Common myeloid progenitor, CD34-positive (primary cell): ENCODE measurements at regions not wholly inside any gene's neighbourhood (a gene's known extent, or its start where the extent isn't known, plus 50 kb on each side); places are given as distances from the start of the nearest gene placed in this dataset.

Experiments used
- CTCF ChIA-PET: fragments of 350-600 bp; sonication (Branson Sonifier 250); formaldehyde crosslinking; loops from one replicate; lab custom pipeline; 2021; ENCODE audit warnings: antibody characterized with exemption; lab: Charles Lee
- POLR2A ChIA-PET: fragments of 350-600 bp; sonication (Branson Sonifier 250); formaldehyde crosslinking; loops from one replicate; lab custom pipeline; 2021; ENCODE audit warnings: antibody characterized with exemption; lab: Charles Lee
- DNase-seq, 3 donors: peaks; one replicate each; pipeline versions ENCODE4 v3.0.0 to v3.0.0-alpha.2; 2013
- H3K27ac ChIP-seq, 2 experiments: 1 replicate in 1 of 2; 2 replicates in 1 of 2; pipeline ENCODE4 v1.7.0; 2013; ENCODE audit warnings: inconsistent platforms in 2 of 2, low read length in 2 of 2, mild to moderate bottlenecking in 2 of 2, low read depth in 1 of 2, moderate library complexity in 1 of 2; ENCODE audit not compliant: severe bottlenecking in 2 of 2, insufficient read depth in 1 of 2, poor library complexity in 1 of 2
- H3K27me3 ChIP-seq, 5 experiments: replicated peaks in 2 of 5; 1 replicate in 3 of 5; 2 replicates in 2 of 5; pipeline versions ENCODE4 v1.6.1 to v1.7.0; 2013; ENCODE audit warnings: low read length in 4 of 5, mild to moderate bottlenecking in 2 of 5, moderate library complexity in 2 of 5, inconsistent platforms in 1 of 5; ENCODE audit not compliant: insufficient read depth in 5 of 5, control insufficient read depth in 4 of 5
- H3K36me3 ChIP-seq, 4 experiments: 1 replicate in 2 of 4; 2 replicates in 2 of 4; pipeline versions ENCODE4 v1.6.1 to v1.7.0; 2013; ENCODE audit warnings: low read length in 3 of 4, control low read depth in 1 of 4, mild to moderate bottlenecking in 1 of 4; ENCODE audit not compliant: control insufficient read depth in 4 of 4, insufficient read depth in 4 of 4
- H3K4me1 ChIP-seq, 4 experiments: 1 replicate in 3 of 4; 2 replicates in 1 of 4; pipeline versions ENCODE4 v1.6.1 to v1.7.1; 2013; ENCODE audit warnings: low read length in 3 of 4, mild to moderate bottlenecking in 3 of 4, control low read depth in 1 of 4, inconsistent platforms in 1 of 4, moderate library complexity in 1 of 4; ENCODE audit not compliant: control insufficient read depth in 4 of 4, insufficient read depth in 4 of 4; ENCODE audit errors: control extremely low read depth in 1 of 4
- H3K4me3 ChIP-seq, 7 experiments: 1 replicate in 4 of 7; 2 replicates in 3 of 7; pipeline versions ENCODE4 v1.5.1 to v1.7.0; 2013; ENCODE audit warnings: mild to moderate bottlenecking in 7 of 7, low read length in 6 of 7, moderate library complexity in 6 of 7, inconsistent platforms in 2 of 7, low read depth in 2 of 7, control low read depth in 1 of 7; ENCODE audit not compliant: insufficient read depth in 4 of 7, control insufficient read depth in 1 of 7; ENCODE audit errors: extremely low read depth in 1 of 7
- H3K9me3 ChIP-seq, 5 experiments: 1 replicate in 4 of 5; 2 replicates in 1 of 5; pipeline versions ENCODE4 v1.6.1 to v1.7.1; 2013; ENCODE audit warnings: low read length in 4 of 5, mild to moderate bottlenecking in 2 of 5, inconsistent platforms in 1 of 5, low read depth in 1 of 5, moderate library complexity in 1 of 5; ENCODE audit not compliant: control insufficient read depth in 4 of 5, insufficient read depth in 2 of 5; ENCODE audit errors: control extremely low read depth in 1 of 5
- WGBS: methylation state at CpG from one replicate; pipeline ENCODE4 v1.1.5; 2013; ENCODE audit not compliant: insufficient coverage; 5-methylcytosine and 5-hydroxymethylcytosine counted together

DNA sequence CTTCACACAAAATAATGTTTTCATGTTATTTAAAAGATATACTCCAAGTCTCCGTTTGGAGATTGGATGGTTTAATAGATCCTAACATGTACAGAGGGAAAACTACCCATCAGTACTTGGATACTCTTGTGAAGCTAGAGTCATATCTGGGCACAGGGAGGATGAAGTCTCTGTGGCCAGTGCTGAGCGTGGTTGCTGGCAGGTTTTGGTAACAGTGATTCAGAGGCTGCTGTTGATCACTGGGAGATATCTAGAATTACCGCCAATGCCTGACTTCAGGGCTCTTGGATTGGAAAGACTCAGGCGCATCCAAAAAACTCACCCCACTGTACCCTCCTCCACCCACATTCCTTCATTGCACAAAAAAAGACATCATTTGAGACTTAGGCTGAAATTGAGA lies 107.2 kb upstream of the PGRMC2 start:
- Histone ChIP-seq H3K27ac (no peak overlapping the region), H3K27me3 (no peaks in the 10 kb centered on the region), H3K9me3 (no peaks in the 10 kb centered on the region), H3K36me3 (no peaks in the 10 kb centered on the region), H3K4me1 (no peaks in the 10 kb centered on the region), H3K4me3 (no peak overlapping the region)
- no peak for DNase-seq
- WGBS = 100% methylated on average over 1 of the region's 4 CpGs
- CTCF ChIA-PET = no interaction called here
- POLR2A ChIA-PET = no interaction called here

DNA sequence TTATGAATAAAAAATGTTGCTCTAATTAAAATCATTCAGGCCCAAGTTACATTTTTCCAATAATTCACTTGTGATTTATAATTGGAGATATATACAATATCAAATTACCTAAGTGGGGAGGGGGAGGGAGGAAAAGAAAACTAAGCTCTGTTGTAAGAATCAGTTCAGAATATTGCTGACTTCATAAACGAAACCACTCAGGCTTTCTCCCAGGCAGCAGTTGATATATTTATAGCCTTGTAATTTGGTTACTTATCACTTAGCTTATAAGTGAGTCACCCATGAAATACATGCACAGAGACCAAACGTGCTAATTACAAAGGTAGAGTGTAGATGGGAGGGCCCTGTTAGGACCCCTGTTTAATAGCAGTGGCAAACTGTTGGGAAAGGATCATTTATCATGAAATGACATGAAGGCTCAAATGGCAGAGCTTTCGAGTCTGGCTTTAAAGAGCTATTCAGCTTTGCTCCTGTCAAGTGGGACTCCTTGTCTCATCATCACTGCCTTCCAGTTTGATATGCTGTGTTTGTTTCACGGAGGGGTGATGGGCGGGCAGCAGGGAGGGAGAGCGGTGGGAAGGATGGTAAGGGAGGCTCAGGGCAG lies 105.6 kb upstream of the PGRMC2 start:
- Histone ChIP-seq H3K27ac (no peak overlapping the region), H3K9me3 (no peaks in the 10 kb centered on the region), H3K36me3 (no peaks in the 10 kb centered on the region), H3K27me3 (no peaks in the 10 kb centered on the region), H3K4me1 (no peaks in the 10 kb centered on the region), H3K4me3 (no peak overlapping the region)
- CTCF ChIA-PET = interaction anchor here (1.0 to 2.0 kb wide), 2 partner anchors 14 to 61 kb away, joined by 3 to 6 read pairs; no protein-coding TSS in a partner anchor
- POLR2A ChIA-PET = no interaction called here
- WGBS = 66% methylated on average over 5 of the region's 6 CpGs
- peak in 1 of 3 donors; percentile 43 for DNase-seq

DNA sequence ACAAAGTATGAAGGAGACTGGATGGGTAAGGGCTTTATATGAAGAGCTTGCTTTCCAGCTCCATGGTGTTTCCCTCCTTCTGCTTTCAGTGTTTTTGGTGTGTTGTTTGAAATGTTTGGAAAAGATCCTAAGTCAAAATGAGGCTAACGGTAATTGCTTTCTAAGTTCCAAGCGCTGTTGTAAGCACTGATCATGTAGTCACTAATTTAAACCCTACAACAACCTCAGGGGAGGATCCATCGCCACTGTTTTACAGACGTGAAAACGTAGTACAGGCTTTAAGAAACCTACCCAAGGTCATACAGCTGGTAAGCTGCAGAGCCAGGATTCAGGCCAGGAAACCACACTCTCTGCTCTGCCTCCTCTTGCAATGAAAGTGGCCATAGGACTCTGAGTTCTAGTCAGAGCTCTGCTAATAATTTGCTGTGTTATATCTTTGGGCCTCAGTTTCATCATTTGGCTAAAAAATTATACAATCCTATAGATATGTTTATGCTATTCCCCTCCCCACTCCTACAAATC lies 102.9 kb upstream of the PGRMC2 start:
- H3K36me3 ChIP-seq = no peaks in the 10 kb centered on the region
- H3K27ac ChIP-seq = no peak overlapping the region
- no peak for DNase-seq
- no peaks in the 10 kb centered on the region for H3K9me3 ChIP-seq
- 96% methylated on average over 5 of the region's 5 CpGs for WGBS
- ChIA-PET POLR2A (no interaction called here), CTCF (no interaction called here)
- H3K27me3 ChIP-seq = no peaks in the 10 kb centered on the region
- H3K4me1 ChIP-seq = peaks cover 0 to 6% (median 1%) of the 10 kb centered on the region in 4 experiments
- H3K4me3 ChIP-seq = no peak overlapping the region

DNA sequence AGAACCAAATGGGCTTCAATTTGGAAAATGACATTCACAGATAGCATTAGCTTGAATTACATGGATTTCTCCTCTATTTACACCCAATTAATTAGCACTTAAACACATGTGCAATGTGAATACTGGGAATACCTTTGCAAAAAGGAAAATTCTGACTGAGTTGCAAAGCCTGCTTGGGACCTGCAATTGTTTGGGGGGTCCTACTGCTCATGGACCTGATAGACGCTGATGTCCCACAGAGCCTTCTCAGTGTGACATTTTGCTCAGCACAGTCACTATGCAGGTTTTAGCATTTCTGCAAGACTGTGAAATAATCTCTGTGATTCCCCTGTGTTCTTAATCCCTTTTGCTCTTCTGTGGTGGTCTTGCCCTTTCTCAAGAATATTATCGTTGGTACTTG lies 101.2 kb upstream of the PGRMC2 start:
- no peak overlapping the region for H3K27ac ChIP-seq
- no peak overlapping the region for H3K4me3 ChIP-seq
- DNase-seq = no peak
- ChIA-PET CTCF (no interaction called here), POLR2A (no interaction called here)
- H3K9me3 ChIP-seq = no peaks in the 10 kb centered on the region
- no peaks in the 10 kb centered on the region for H3K27me3 ChIP-seq
- H3K36me3 ChIP-seq = no peaks in the 10 kb centered on the region
- WGBS = 90% methylated on average over 1 of the region's 2 CpGs
- H3K4me1 ChIP-seq = peaks cover 0 to 6% (median 1%) of the 10 kb centered on the region in 4 experiments

DNA sequence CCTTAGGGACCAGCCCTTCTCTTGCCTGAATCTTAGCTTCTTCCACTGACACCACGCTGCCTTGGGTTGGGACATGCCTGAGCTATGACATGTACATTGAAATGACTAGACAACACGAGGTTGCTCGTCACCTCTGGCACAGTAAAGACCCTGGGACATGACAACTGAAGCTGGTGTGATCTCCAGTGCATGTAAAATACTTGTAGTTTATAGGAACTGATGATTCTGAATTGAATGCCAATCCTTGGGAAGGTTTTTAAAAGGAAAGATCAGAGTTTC lies 100.7 kb upstream of the PGRMC2 start:
- 100% methylated on average over 3 of the region's 3 CpGs for WGBS
- peaks cover 0 to 6% (median 1%) of the 10 kb centered on the region in 4 experiments for H3K4me1 ChIP-seq
- H3K27me3 ChIP-seq = no peaks in the 10 kb centered on the region
- H3K27ac ChIP-seq = no peak overlapping the region
- ChIA-PET POLR2A (no interaction called here), CTCF (no interaction called here)
- no peaks in the 10 kb centered on the region for H3K36me3 ChIP-seq
- no peaks in the 10 kb centered on the region for H3K9me3 ChIP-seq
- H3K4me3 ChIP-seq = no peak overlapping the region
- no peak for DNase-seq

DNA sequence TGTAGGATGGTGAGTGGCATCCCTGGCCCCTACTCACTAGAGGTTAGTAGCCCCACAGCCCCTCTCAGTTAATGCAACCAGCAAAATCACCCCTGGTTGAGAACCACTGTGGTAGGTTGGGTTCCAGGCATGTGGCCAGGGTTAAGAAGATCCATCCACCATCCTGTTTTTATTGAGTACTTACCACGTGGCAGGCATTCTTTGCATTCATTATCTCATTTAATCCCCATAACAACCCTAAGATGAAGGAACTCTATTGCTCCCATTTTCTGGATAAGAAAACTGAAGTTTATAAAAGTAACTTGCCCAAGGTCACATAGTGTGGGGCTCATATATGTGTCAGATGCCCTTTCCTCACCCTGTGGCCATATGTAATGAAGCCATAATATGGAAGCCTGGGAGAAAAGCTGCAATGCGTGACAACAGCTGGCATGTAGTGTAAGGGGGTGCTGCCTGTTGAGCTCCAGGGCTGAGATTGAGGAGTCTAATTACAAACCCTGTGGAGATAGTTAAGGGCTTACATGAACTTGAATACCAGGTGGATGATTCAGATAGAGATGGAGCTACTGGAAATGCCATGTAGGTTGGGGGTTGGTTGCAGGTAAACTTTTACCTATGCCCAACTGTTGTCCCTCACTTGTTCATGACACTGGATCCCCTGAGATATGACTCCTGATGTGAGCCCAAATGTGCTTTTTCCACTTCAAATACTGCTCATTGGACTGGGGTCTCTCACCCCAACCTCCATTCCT lies 100.2 kb upstream of the PGRMC2 start:
- peaks cover 0 to 6% (median 1%) of the 10 kb centered on the region in 4 experiments for H3K4me1 ChIP-seq
- H3K27ac ChIP-seq = no peak overlapping the region
- H3K27me3 ChIP-seq = no peaks in the 10 kb centered on the region
- POLR2A ChIA-PET = no interaction called here
- no peak for DNase-seq
- WGBS = no CpG with 5 or more reads among the region's 2 CpGs
- H3K4me3 ChIP-seq = no peak overlapping the region
- H3K9me3 ChIP-seq = no peaks in the 10 kb centered on the region
- CTCF ChIA-PET = no interaction called here
- H3K36me3 ChIP-seq = no peaks in the 10 kb centered on the region
